Loucy (cell line): ENCODE measurements at regions not wholly inside any gene's neighbourhood (a gene's known extent, or its start where the extent isn't known, plus 50 kb on each side); places are given as distances from the start of the nearest gene placed in this dataset.

ENCODE experiments used
- H2AFZ ChIP-seq: fragments of 200-600 bp; sonication (generic); 2 replicates; pipeline ENCODE4 v1.6.0; 2016; ENCODE audit warnings: antibody characterized with exemption, mild to moderate bottlenecking, low read length, moderate library complexity
- H3F3A ChIP-seq: fragments of 200-600 bp; 2 replicates; pipeline ENCODE4 v1.6.0; 2016; ENCODE audit warnings: antibody characterized with exemption, low read depth, mild to moderate bottlenecking
- H3K27me3 ChIP-seq: fragments of 200-600 bp; sonication (generic); 2 replicates; pipeline ENCODE4 v1.6.1; 2014; ENCODE audit warnings: low read length, mild to moderate bottlenecking; ENCODE audit not compliant: insufficient read depth, poor library complexity, severe bottlenecking
- H3K36me3 ChIP-seq: fragments of 200-600 bp; sonication (generic); 2 replicates; pipeline ENCODE4 v1.6.1; 2016; ENCODE audit warnings: low read length; ENCODE audit not compliant: insufficient read depth
- H3K4me1 ChIP-seq: fragments of 200-600 bp; sonication (generic); 2 replicates; pipeline ENCODE4 v1.5.1; 2014; ENCODE audit warnings: low read length, mild to moderate bottlenecking; ENCODE audit not compliant: insufficient read depth, poor library complexity, severe bottlenecking
- H3K4me2 ChIP-seq: fragments of 200-600 bp; sonication (generic); 2 replicates; pipeline ENCODE4 v1.6.0; 2014; ENCODE audit warnings: antibody characterized with exemption, low read length, low read depth, mild to moderate bottlenecking; ENCODE audit not compliant: poor library complexity, severe bottlenecking
- H3K4me3 ChIP-seq: fragments of 200-600 bp; sonication (generic); 2 replicates; pipeline ENCODE4 v1.5.1; 2014; ENCODE audit warnings: low read length, mild to moderate bottlenecking, mixed read lengths; ENCODE audit not compliant: poor library complexity, severe bottlenecking
- H3K79me2 ChIP-seq: fragments of 200-600 bp; sonication (generic); 2 replicates; pipeline ENCODE4 v1.6.1; 2014; ENCODE audit warnings: low read length; ENCODE audit not compliant: insufficient read depth
- H3K9ac ChIP-seq: fragments of 200-600 bp; sonication (generic); 2 replicates; pipeline ENCODE4 v1.6.0; 2014; ENCODE audit warnings: mild to moderate bottlenecking, low read depth, low read length, moderate library complexity; ENCODE audit not compliant: poor library complexity, severe bottlenecking
- H3K9me2 ChIP-seq: fragments of 200-600 bp; sonication (generic); replicated peaks from 2 replicates; pipeline ENCODE4 v1.6.1; 2016; ENCODE audit warnings: low read depth, low read length, mixed read lengths
- H3K9me3 ChIP-seq: fragments of 200-600 bp; sonication (generic); 2 replicates; pipeline ENCODE4 v1.6.1; 2014; ENCODE audit warnings: mild to moderate bottlenecking, antibody characterized with exemption, low read length, low read depth; ENCODE audit not compliant: insufficient read depth
- H4K20me1 ChIP-seq: fragments of 200-600 bp; sonication (generic); 2 replicates; pipeline ENCODE4 v1.6.0; 2014; ENCODE audit warnings: antibody characterized with exemption, low read length, mild to moderate bottlenecking; ENCODE audit not compliant: insufficient read depth, poor library complexity, severe bottlenecking
- EZH2phosphoT487 ChIP-seq: fragments of 200-600 bp; IDR thresholded peaks from 2 replicates; pipeline ENCODE4 v1.6.1; 2018; ENCODE audit warnings: antibody characterized with exemption, mild to moderate bottlenecking, moderate library complexity, borderline replicate concordance
- TF ChIP-seq, protein P1 (sequence below): fragments of 200-600 bp; sonication (generic); conservative IDR thresholded peaks from 2 replicates; pipeline ENCODE4 v1.5.1; 2014; ENCODE audit warnings: mild to moderate bottlenecking, antibody characterized with exemption, low read length

DNA sequence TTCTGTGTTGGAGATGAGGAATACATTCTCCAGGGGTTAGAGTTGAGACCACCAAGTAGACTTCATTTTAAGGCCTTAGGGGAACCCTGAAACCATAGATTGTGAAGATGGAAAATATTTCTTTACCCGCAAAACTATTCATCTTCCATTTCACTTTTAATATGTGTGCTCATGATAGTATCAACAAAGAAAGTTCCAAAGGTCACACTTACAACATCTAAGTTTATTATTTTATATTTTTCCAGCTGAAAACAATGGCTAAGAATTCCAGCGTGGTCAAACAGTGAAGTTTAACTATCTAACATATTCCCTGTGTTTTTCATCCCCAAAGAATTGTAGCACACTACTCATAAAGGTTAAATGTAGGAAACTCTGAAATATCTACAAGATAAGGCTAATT lies 214.5 kb upstream of the GIMD1 start:
- Histone ChIP-seq H3F3A (no peaks in the 10 kb centered on the region), H3K9me2 (0 out of 2 replicates have a peak, but pooled peaks cover 4% of the 10 kb centered on the region), H3K4me3 (no peak overlapping the region), H3K79me2 (no peaks in the 10 kb centered on the region), H4K20me1 (no peaks in the 10 kb centered on the region), H3K36me3 (no peaks in the 10 kb centered on the region), H3K9me3 (no peaks in the 10 kb centered on the region), H3K4me2 (no peak overlapping the region), H3K27me3 (no peaks in the 10 kb centered on the region), H2AFZ (no peak overlapping the region), H3K9ac (no peak overlapping the region), H3K4me1 (no peaks in the 10 kb centered on the region)
- TF ChIP-seq, protein P1, sequence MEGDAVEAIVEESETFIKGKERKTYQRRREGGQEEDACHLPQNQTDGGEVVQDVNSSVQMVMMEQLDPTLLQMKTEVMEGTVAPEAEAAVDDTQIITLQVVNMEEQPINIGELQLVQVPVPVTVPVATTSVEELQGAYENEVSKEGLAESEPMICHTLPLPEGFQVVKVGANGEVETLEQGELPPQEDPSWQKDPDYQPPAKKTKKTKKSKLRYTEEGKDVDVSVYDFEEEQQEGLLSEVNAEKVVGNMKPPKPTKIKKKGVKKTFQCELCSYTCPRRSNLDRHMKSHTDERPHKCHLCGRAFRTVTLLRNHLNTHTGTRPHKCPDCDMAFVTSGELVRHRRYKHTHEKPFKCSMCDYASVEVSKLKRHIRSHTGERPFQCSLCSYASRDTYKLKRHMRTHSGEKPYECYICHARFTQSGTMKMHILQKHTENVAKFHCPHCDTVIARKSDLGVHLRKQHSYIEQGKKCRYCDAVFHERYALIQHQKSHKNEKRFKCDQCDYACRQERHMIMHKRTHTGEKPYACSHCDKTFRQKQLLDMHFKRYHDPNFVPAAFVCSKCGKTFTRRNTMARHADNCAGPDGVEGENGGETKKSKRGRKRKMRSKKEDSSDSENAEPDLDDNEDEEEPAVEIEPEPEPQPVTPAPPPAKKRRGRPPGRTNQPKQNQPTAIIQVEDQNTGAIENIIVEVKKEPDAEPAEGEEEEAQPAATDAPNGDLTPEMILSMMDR, result no peak
- no peak for TF ChIP-seq EZH2phosphoT487

DNA sequence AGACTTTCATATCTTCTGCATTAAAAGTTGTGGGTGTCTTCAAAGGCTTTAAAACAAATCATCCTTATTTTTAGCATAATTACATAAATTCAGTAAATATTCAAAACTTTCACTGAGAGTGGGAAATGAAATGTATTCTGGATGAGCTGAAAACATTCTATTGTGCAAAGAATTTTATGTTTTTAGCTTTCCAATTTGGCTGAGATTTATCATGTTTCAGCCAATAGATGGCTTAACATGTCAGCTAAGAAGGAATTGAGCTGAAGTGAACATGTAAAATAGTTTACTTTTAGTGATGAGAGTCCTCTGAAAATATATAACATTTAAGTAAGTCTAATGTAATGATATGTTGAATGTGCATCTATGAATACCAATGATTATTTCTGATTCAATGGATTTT lies 213.5 kb upstream of the GIMD1 start:
- Histone ChIP-seq H2AFZ (no peak overlapping the region), H3K4me3 (no peak overlapping the region), H3K9me3 (no peaks in the 10 kb centered on the region), H3K9ac (no peak overlapping the region), H3K4me1 (no peaks in the 10 kb centered on the region), H3K27me3 (no peaks in the 10 kb centered on the region), H3K36me3 (no peaks in the 10 kb centered on the region), H4K20me1 (no peaks in the 10 kb centered on the region), H3K4me2 (no peak overlapping the region), H3F3A (no peaks in the 10 kb centered on the region), H3K9me2 (0 out of 2 replicates have a peak, but pooled peaks cover 4% of the 10 kb centered on the region), H3K79me2 (no peaks in the 10 kb centered on the region)
- TF ChIP-seq EZH2phosphoT487, result no peak
- TF ChIP-seq, protein P1, result no peak

DNA sequence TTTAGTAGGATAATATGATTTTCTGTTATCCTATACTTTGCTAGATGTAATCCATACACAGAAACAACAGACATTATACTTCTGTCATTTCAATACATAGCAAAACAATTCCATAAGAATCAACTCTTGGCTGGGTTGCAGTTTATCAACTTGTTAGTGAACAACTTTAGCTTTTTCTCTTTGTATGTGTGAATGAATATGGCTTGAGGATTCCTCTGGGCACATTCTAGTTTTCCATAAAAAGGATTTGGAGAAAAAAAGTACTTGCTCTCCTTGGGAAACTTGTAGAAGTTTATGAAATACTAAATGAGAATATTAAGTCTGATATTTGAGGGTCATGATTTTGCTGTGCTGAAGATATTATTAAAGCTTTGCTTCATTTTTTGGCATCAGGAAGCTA lies 210.7 kb upstream of the GIMD1 start:
- Histone ChIP-seq H3K36me3 (no peaks in the 10 kb centered on the region), H3K27me3 (no peaks in the 10 kb centered on the region)
- TF ChIP-seq EZH2phosphoT487, result no peak
- TF ChIP-seq, protein P1, result no peak

More for the DNA sequence above, 210.7 kb upstream of the GIMD1 start:
- H3K79me2 ChIP-seq, result no peaks in the 10 kb centered on the region
- no peak overlapping the region for H3K4me3 ChIP-seq
- no peaks in the 10 kb centered on the region for H3F3A ChIP-seq
- H3K9me3 ChIP-seq, result no peaks in the 10 kb centered on the region
- no peak overlapping the region for H2AFZ ChIP-seq
- no peaks in the 10 kb centered on the region for H4K20me1 ChIP-seq
- H3K9me2 ChIP-seq, result 0 out of 2 replicates have a peak, but pooled peaks cover 4% of the 10 kb centered on the region
- no peak overlapping the region for H3K4me2 ChIP-seq
- H3K9ac ChIP-seq, result no peak overlapping the region
- H3K4me1 ChIP-seq, result no peaks in the 10 kb centered on the region
